ENCODE measurements at regions not wholly inside any gene's neighbourhood (a gene's known extent, or its start where the extent isn't known, plus 50 kb on each side); places are given as distances from the start of the nearest gene placed in this dataset.
"Not testable (repeated sequence)": the region's sequence is repeated elsewhere in the genome, so short reads cannot be mapped to it uniquely, and the experiment has no call there.

- peak; percentile 18 for DNase-seq (ENCODE audit: low read depth)
Measured at GRCh38 chr4:154164931-154165839, 326.4 kb downstream of the DCHS2 start.

- DNase-seq (ENCODE audit: low read depth) = no peak
Measured at GRCh38 chr4:154160519-154161301, 330.9 kb downstream of the DCHS2 start.

GRCh38 chr4:154158361-154159155 is 333.0 kb downstream of the DCHS2 start:
- DNase-seq (ENCODE audit: low read depth) = no peak

DNA sequence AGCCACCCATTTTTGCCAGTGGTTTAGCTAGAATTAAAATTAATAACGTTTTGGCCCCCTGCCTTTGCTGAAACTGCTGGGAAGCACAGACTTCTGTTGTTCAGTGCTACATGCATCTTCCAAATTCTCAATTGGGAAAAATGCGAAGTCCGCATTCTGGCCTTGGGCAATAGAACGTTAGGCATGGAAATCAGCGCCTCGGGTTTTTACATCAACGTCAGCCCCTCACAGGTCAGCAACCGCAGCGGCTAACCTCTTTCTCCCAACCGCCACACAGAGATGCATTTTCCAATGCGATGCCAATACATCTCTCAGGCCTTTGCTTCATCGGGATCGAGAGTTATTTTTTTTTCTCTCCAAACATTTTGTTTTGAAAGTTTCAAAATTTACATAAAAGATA is 339.1 kb downstream of the DCHS2 start:
- no peak for DNase-seq (ENCODE audit: low read depth)

DNA sequence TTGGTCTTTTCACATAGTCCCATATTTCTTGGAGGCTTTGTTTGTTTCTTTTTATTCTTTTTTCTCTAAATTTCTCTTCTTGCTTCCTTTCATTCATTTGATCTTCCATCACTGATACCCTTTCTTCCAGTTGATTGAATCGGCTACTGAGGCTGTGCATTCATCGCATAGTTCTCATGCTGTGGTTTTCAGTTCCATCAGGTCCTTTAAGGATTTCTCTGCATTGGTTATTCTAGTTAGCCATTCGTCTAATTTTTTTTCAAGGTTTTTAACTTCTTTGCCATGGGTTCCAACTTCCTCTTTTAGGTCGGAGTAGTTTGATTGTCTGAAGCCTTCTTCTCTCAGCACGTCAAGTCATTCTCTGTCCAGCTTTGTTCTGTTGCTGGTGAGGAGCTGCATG is 342.4 kb downstream of the DCHS2 start:
- not testable (repeated sequence) for DNase-seq (ENCODE audit: low read depth)

DNA sequence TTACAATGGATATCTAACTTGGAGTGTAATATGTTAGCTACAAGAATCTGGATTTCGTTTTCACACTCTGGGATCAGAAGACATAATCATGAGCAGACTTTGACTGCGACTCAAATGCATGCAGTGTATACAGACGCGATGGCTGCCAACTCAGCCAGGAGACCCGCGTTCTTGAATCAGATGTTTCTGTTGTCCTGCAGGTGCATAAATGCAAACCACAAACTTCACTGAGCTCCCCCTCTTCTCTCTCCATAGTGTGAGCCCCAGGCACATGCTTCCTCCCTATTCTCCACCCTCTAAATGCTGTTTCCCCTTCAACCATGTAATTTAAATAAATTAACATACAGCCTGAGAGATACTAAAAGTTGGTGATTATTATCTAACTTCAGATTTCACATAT is 347.9 kb downstream of the DCHS2 start:
- no peak for DNase-seq (ENCODE audit: low read depth)

GRCh38 chr4:154142664-154143063 is 348.9 kb downstream of the DCHS2 start:
- DNase-seq (ENCODE audit: low read depth) = no peak

GRCh38 chr4:154140869-154141268 is 350.7 kb downstream of the DCHS2 start:
- DNase-seq (ENCODE audit: low read depth) = no peak

- no peak for DNase-seq (ENCODE audit: low read depth)
Measured at GRCh38 chr4:154137320-154137905, 348.5 kb upstream of the SFRP2 start.

DNA sequence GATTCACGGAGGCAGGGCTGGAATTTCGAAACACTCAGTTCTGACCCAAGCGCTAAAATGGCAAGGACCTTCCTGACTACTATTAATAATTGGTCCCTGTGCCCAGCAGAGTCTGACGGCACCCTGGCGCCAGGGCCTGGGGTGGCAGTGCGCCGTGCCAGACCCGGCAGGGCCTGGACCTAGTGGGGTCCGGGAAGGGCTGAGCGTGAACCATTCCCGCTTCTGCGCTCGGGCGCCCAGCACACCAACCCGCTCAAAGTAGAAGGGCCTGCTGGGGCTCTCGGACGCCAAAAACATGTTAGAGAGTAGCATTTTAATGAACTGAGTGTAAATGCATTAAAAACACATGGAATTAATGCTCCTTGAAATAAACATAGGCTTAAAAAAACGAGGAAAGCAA is 346.7 kb upstream of the SFRP2 start:
- no peak for DNase-seq (ENCODE audit: low read depth)

- no peak for DNase-seq (ENCODE audit: low read depth)
Measured at GRCh38 chr4:154132406-154132805, 343.5 kb upstream of the SFRP2 start.

- no peak for DNase-seq (ENCODE audit: low read depth)
Measured at GRCh38 chr4:154126276-154126675, 337.4 kb upstream of the SFRP2 start.

GRCh38 chr4:154125340-154125739 is 336.5 kb upstream of the SFRP2 start:
- DNase-seq (ENCODE audit: low read depth) = no peak

GRCh38 chr4:154124539-154125255 is 335.8 kb upstream of the SFRP2 start:
- no peak for DNase-seq (ENCODE audit: low read depth)

DNA sequence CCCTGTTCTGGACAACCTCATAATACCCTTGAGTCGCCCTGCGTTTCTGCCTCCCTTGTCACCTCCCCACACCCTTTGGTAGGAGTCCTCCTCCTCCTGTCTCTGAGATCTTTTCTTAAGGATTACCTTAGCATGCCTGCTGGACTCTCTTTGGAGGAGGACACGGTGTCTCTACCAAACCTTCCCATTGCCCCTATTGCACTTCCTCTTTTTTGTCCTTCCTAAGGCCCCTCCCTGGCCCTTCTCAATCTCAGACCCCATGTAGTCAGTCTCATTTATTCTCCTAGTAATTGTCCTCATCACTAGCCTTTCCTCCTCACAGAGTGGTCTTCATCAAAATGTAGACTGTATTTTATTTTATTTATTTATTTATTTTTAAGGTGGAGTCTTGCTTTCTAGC is 335.0 kb upstream of the SFRP2 start:
- DNase-seq (ENCODE audit: low read depth) = no peak

DNA sequence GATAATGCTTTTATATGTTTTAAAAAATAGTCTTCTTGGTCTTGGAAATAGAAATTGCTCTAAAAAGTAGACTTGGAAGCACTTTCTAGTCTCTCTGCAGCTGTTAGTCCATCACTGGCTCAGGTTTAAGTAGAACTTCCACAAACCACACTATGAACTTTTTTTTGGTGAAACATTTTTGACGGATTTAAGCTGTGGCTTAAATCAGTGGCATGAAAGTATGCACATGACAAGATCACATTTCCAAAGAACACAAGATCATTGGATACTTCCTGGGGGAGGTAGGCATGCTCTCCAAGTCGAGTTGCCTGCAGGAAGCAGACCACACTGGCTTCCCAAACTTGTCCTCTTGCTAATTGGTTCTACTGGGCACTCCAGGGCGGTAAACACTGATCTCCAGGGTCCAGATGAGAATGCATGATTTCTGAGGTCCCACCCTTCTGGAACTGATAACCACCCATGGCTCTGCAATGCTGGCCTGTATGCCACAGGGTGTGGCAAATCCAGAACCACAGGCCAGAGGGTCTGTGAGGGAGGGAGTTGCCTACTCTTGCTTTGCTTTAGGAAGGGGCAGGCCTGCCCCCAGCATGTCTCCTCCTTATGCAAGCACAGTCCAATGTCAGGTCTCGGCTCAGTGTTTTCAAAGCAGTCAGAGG is 331.9 kb upstream of the SFRP2 start:
- no peak for DNase-seq (ENCODE audit: low read depth)

GRCh38 chr4:154120006-154120676 is 331.3 kb upstream of the SFRP2 start:
- no peak for DNase-seq (ENCODE audit: low read depth)

GRCh38 chr4:154119317-154119716 is 330.4 kb upstream of the SFRP2 start:
- no peak for DNase-seq (ENCODE audit: low read depth)

DNA sequence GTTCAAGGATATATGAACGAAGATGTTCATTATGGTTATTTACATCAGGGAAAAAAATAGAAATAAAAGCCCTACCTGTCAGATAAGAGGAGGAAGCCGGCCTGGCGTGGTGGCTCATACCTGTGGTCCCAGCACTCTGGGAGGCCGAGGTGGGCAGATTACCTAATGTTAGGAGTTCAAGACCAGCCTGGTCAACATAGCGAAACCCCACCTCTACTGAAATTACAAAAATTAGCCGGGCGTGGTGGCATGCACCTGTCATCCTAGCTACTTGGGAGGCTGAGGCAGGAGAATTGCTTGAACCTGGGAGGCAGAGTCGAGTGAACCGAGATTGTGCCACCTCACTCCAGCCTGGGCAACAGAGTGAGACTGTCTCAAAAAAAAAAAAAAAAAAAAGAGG is 328.8 kb upstream of the SFRP2 start:
- not testable (repeated sequence) for DNase-seq (ENCODE audit: low read depth)

DNA sequence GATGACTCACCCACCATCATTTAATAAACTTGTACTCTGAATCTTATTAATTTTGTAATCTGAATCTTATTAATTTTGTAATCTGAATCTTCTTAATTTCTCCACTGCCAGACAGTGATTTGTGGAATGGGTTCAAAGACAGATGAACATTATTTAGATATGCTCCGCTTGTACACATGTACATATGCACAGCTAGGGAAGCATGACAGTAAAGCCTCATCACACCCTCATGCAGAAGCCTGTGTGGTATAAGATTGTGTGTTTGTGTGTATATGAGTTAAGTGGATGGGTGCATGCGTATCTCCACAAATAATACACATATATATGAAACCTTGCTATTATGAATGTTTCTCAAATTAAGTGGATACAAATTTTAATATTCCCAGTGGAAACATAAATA is 318.5 kb upstream of the SFRP2 start:
- DNase-seq (ENCODE audit: low read depth) = no peak
